H9 (cell line): ENCODE measurements at regions not wholly inside any gene's neighbourhood (a gene's known extent, or its start where the extent isn't known, plus 50 kb on each side); places are given as distances from the start of the nearest gene placed in this dataset.
A peak's percentile ranks its signal among the peaks of the same experiment; 100 is the strongest.

Experiments used
- DNase-seq: peaks from one replicate; pipeline ENCODE4 v3.0.0-alpha.2; 2017
- H2AFZ ChIP-seq: one replicate; pipeline ENCODE4 v1.6.1; 2013; ENCODE audit warnings: mild to moderate bottlenecking, low read length, control low read depth, moderate library complexity
- H2AK5ac ChIP-seq: 2 replicates; pipeline ENCODE4 v1.6.1; 2013; ENCODE audit warnings: low read length, control low read depth, mixed read lengths; ENCODE audit not compliant: insufficient read length
- H2BK120ac ChIP-seq: one replicate; pipeline ENCODE4 v1.6.1; 2013; ENCODE audit warnings: low read depth, mild to moderate bottlenecking, low read length, control low read depth, inconsistent platforms; ENCODE audit not compliant: poor library complexity, severe bottlenecking
- H2BK12ac ChIP-seq: 2 replicates; pipeline ENCODE4 v1.6.1; 2013; ENCODE audit warnings: low read length, control low read depth, mixed read lengths, low read depth; ENCODE audit not compliant: insufficient read length
- H2BK15ac ChIP-seq: 2 replicates; pipeline ENCODE4 v1.6.1; 2013; ENCODE audit warnings: low read depth, low read length, control low read depth
- H2BK20ac ChIP-seq: one replicate; pipeline ENCODE4 v1.6.1; 2013; ENCODE audit warnings: low read depth, mild to moderate bottlenecking, low read length, control low read depth, inconsistent platforms; ENCODE audit not compliant: poor library complexity, severe bottlenecking
- H2BK5ac ChIP-seq: 2 replicates; pipeline ENCODE4 v1.6.1; 2013; ENCODE audit warnings: low read length, control low read depth, mixed read lengths; ENCODE audit not compliant: insufficient read length
- H3K14ac ChIP-seq: 2 replicates; pipeline ENCODE4 v1.6.1; 2013; ENCODE audit warnings: low read length, control low read depth; ENCODE audit not compliant: insufficient read depth
- H3K18ac ChIP-seq: 2 replicates; pipeline ENCODE4 v1.6.1; 2013; ENCODE audit warnings: low read depth, mild to moderate bottlenecking, mixed read lengths, low read length, control low read depth; ENCODE audit not compliant: insufficient read length
- H3K23ac ChIP-seq: 2 replicates; pipeline ENCODE4 v1.6.1; 2013; ENCODE audit warnings: low read length, control low read depth, mixed read lengths, low read depth; ENCODE audit not compliant: insufficient read length
- H3K23me2 ChIP-seq: 2 replicates; pipeline ENCODE4 v1.6.1; 2013; ENCODE audit warnings: low read depth, mild to moderate bottlenecking, mixed read lengths, low read length, control low read depth; ENCODE audit not compliant: insufficient read length, poor library complexity, severe bottlenecking
- H3K27ac ChIP-seq: 2 replicates; pipeline ENCODE4 v1.5.1; 2013; ENCODE audit warnings: low read length, control low read depth, mixed read lengths, low read depth; ENCODE audit not compliant: insufficient read length
- H3K27me3 ChIP-seq: 2 replicates; pipeline ENCODE4 v1.6.1; 2013; ENCODE audit warnings: low read length, control low read depth, inconsistent platforms; ENCODE audit not compliant: insufficient read depth
- H3K4ac ChIP-seq: 2 replicates; pipeline ENCODE4 v1.6.1; 2013; ENCODE audit warnings: low read depth, mild to moderate bottlenecking, control low read depth, inconsistent platforms, low read length, moderate library complexity
- H3K4me1 ChIP-seq: 2 replicates; pipeline ENCODE4 v1.6.1; 2013; ENCODE audit warnings: low read length, control low read depth, inconsistent platforms; ENCODE audit not compliant: insufficient read depth
- H3K4me2 ChIP-seq: 2 replicates; pipeline ENCODE4 v1.6.1; 2013; ENCODE audit warnings: low read length, control low read depth, mixed read lengths; ENCODE audit not compliant: insufficient read length, insufficient read depth
- H3K56ac ChIP-seq: 2 replicates; pipeline ENCODE4 v1.6.1; 2013; ENCODE audit warnings: low read depth, mild to moderate bottlenecking, mixed read lengths, low read length, control low read depth; ENCODE audit not compliant: insufficient read length
- H3K79me1 ChIP-seq: 2 replicates; pipeline ENCODE4 v1.6.1; 2013; ENCODE audit warnings: low read depth, mild to moderate bottlenecking, moderate library complexity, low read length, control low read depth, inconsistent platforms; ENCODE audit not compliant: insufficient read depth, poor library complexity, severe bottlenecking
- H3K79me2 ChIP-seq: 2 replicates; pipeline ENCODE4 v1.6.1; 2013; ENCODE audit warnings: low read length, control low read depth, inconsistent platforms; ENCODE audit not compliant: insufficient read depth
- H3K9ac ChIP-seq: 2 replicates; pipeline ENCODE4 v1.6.1; 2013; ENCODE audit warnings: low read length, control low read depth, mixed read lengths; ENCODE audit not compliant: insufficient read length; ENCODE audit errors: extremely low read depth
- H3K9me3 ChIP-seq: one replicate; pipeline ENCODE4 v1.6.1; 2013; ENCODE audit warnings: low read depth, low read length, inconsistent platforms; ENCODE audit not compliant: control insufficient read depth
- H3T11ph ChIP-seq: one replicate; pipeline ENCODE4 v1.6.1; 2013; ENCODE audit warnings: mild to moderate bottlenecking, low read length, control low read depth, inconsistent platforms
- H4K20me1 ChIP-seq: one replicate; pipeline ENCODE4 v1.6.1; 2013; ENCODE audit not compliant: control insufficient read depth, insufficient read length, insufficient read depth
- H4K5ac ChIP-seq: 2 replicates; pipeline ENCODE4 v1.6.1; 2013; ENCODE audit warnings: low read depth, mild to moderate bottlenecking, mixed read lengths, low read length, control low read depth; ENCODE audit not compliant: insufficient read length
- H4K8ac ChIP-seq: replicated peaks from 2 replicates; pipeline ENCODE4 v1.6.1; 2013; ENCODE audit warnings: low read length, control low read depth, mixed read lengths, low read depth; ENCODE audit not compliant: insufficient read length
- H4K91ac ChIP-seq: 2 replicates; pipeline ENCODE4 v1.6.1; 2013; ENCODE audit warnings: low read depth, mild to moderate bottlenecking, moderate library complexity, mixed read lengths, low read length, control low read depth; ENCODE audit not compliant: insufficient read length
- H3K27ac Mint-ChIP-seq, 3 experiments: 2 replicates in 2 of 3; 3 replicates in 1 of 3; pipeline ENCODE4 v1.8.0; 2020 to 2021; ENCODE audit warnings: mixed read lengths in 3 of 3, mild to moderate bottlenecking in 1 of 3, moderate library complexity in 1 of 3
- H3K27me3 Mint-ChIP-seq: 2 replicates; pipeline ENCODE4 v1.8.0; 2021; ENCODE audit warnings: low read depth, mild to moderate bottlenecking, moderate library complexity, mixed read lengths
- H3K36me3 Mint-ChIP-seq, 3 experiments: 2 replicates in 2 of 3; 3 replicates in 1 of 3; pipeline ENCODE4 v1.8.0; 2020 to 2021; ENCODE audit warnings: low read depth in 3 of 3, mixed read lengths in 3 of 3; ENCODE audit not compliant: insufficient read depth in 1 of 3
- H3K4me1 Mint-ChIP-seq, 2 experiments: 2 replicates each; pipeline ENCODE4 v1.8.0; 2020; ENCODE audit warnings: mixed read lengths in 2 of 2
- H3K4me3 Mint-ChIP-seq, 2 experiments: 2 replicates in 1 of 2; 3 replicates in 1 of 2; pipeline ENCODE4 v1.8.0; 2020 to 2021; ENCODE audit warnings: mild to moderate bottlenecking in 2 of 2, mixed read lengths in 2 of 2, moderate library complexity in 1 of 2
- H3K9me3 Mint-ChIP-seq, 2 experiments: 2 replicates in 1 of 2; 3 replicates in 1 of 2; pipeline ENCODE4 v1.8.0; 2020; ENCODE audit warnings: mild to moderate bottlenecking in 2 of 2, mixed read lengths in 2 of 2, moderate library complexity in 1 of 2
- WGBS: extraction: QIAGEN DNeasy Blood & Tissue Kit; methylation state at CpG from one replicate; pipeline ENCODE4 v1.1.7; 2013; ENCODE audit warnings: missing lambda C conversion rate, low lambda C conversion rate, mixed read lengths; ENCODE audit not compliant: insufficient read length; ENCODE audit errors: extremely low coverage; 5-methylcytosine and 5-hydroxymethylcytosine counted together
- TF ChIP-seq, protein P1 (sequence below): fragments of 200-600 bp; sonication (generic); conservative IDR thresholded peaks from 3 replicates; pipeline ENCODE4 v1.8.0; 2021; ENCODE audit warnings: antibody characterized with exemption, mild to moderate bottlenecking

GRCh38 chr18:6509417-6509816, 94.7 kb upstream of the L3MBTL4 start:
- Histone ChIP-seq H3K79me1 (no peaks in the 10 kb centered on the region), H3K9ac (no peak overlapping the region), H2BK5ac (no peak overlapping the region), H2BK20ac (peak overlapping the region; percentile 91), H3K4me2 (no peak overlapping the region), H2AFZ (no peak overlapping the region), H3K4me1 (no peaks in the 10 kb centered on the region), H4K20me1 (no peaks in the 10 kb centered on the region), H3T11ph (no peak overlapping the region), H2BK120ac (no peak overlapping the region), H4K5ac (no peak overlapping the region), H3K79me2 (no peaks in the 10 kb centered on the region), H3K27ac (no peak overlapping the region), H3K14ac (no peak overlapping the region), H3K23ac (no peak overlapping the region), H3K9me3 (no peaks in the 10 kb centered on the region), H3K23me2 (no peaks in the 10 kb centered on the region), H3K27me3 (no peaks in the 10 kb centered on the region), H2BK15ac (no peak overlapping the region), H2BK12ac (no peak overlapping the region), H3K18ac (no peak overlapping the region), H3K4ac (no peak overlapping the region), H2AK5ac (no peak overlapping the region), H4K91ac (no peak overlapping the region), H4K8ac (no peak overlapping the region), H3K56ac (no peak overlapping the region)
- no peaks in the 10 kb centered on the region for H3K27me3 Mint-ChIP-seq
- peaks cover 0 to 4% (median 0%) of the 10 kb centered on the region in 3 experiments; a peak in 2 of 7 replicates for H3K36me3 Mint-ChIP-seq
- no CpG with 5 or more reads among the region's 7 CpGs for WGBS
- TF ChIP-seq, protein P1, sequence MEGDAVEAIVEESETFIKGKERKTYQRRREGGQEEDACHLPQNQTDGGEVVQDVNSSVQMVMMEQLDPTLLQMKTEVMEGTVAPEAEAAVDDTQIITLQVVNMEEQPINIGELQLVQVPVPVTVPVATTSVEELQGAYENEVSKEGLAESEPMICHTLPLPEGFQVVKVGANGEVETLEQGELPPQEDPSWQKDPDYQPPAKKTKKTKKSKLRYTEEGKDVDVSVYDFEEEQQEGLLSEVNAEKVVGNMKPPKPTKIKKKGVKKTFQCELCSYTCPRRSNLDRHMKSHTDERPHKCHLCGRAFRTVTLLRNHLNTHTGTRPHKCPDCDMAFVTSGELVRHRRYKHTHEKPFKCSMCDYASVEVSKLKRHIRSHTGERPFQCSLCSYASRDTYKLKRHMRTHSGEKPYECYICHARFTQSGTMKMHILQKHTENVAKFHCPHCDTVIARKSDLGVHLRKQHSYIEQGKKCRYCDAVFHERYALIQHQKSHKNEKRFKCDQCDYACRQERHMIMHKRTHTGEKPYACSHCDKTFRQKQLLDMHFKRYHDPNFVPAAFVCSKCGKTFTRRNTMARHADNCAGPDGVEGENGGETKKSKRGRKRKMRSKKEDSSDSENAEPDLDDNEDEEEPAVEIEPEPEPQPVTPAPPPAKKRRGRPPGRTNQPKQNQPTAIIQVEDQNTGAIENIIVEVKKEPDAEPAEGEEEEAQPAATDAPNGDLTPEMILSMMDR, result no peak
- H3K4me3 Mint-ChIP-seq, result no peak overlapping the region
- peaks cover 0 to 3% of the 10 kb centered on the region in 2 experiments; a peak in 3 of 5 replicates for H3K9me3 Mint-ChIP-seq
- H3K27ac Mint-ChIP-seq, result no peak overlapping the region; a peak in 1 of 7 replicates
- peaks cover 4 to 16% of the 10 kb centered on the region in 2 experiments; a peak in 2 of 4 replicates for H3K4me1 Mint-ChIP-seq
- DNase-seq, result no peak
